ENCODE measurements at regions not wholly inside any gene's neighbourhood (a gene's known extent, or its start where the extent isn't known, plus 50 kb on each side); places are given as distances from the start of the nearest gene placed in this dataset.
A peak's percentile ranks its signal among the peaks of the same experiment; 100 is the strongest.

GRCh38 chr10:10515479-10516204, 502.0 kb upstream of the CELF2 start:
- no peak for DNase-seq (ENCODE audit: low read depth, low spot score)
- H4K20me1 ChIP-seq (ENCODE audit: control insufficient read depth, extremely low read depth, insufficient read depth, low read length): no peaks in the 10 kb centered on the region
- no peaks in the 10 kb centered on the region for H3K9me3 ChIP-seq (ENCODE audit: control insufficient read depth, low read depth, low read length)
- no peaks in the 10 kb centered on the region for H3K9me1 ChIP-seq (ENCODE audit: control insufficient read depth, extremely low read depth, insufficient read depth, low read length)
- TF ChIP-seq EZH2 (IDR thresholded peaks at IDR 0.05; ENCODE audit: low read length): no peak
- TF ChIP-seq, protein P1, sequence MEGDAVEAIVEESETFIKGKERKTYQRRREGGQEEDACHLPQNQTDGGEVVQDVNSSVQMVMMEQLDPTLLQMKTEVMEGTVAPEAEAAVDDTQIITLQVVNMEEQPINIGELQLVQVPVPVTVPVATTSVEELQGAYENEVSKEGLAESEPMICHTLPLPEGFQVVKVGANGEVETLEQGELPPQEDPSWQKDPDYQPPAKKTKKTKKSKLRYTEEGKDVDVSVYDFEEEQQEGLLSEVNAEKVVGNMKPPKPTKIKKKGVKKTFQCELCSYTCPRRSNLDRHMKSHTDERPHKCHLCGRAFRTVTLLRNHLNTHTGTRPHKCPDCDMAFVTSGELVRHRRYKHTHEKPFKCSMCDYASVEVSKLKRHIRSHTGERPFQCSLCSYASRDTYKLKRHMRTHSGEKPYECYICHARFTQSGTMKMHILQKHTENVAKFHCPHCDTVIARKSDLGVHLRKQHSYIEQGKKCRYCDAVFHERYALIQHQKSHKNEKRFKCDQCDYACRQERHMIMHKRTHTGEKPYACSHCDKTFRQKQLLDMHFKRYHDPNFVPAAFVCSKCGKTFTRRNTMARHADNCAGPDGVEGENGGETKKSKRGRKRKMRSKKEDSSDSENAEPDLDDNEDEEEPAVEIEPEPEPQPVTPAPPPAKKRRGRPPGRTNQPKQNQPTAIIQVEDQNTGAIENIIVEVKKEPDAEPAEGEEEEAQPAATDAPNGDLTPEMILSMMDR (optimal IDR thresholded peaks at IDR 0.05 in 1 of 3, IDR thresholded peaks at IDR 0.05 in 1 of 3, conservative IDR thresholded peaks at IDR 0.05 in 1 of 3; ENCODE audit: extremely low read depth in 1 of 3, insufficient read depth in 2 of 3, low read length in 3 of 3): no peak
- FAIRE-seq: no peak
- H2AFZ ChIP-seq (ENCODE audit: control insufficient read depth, low read length): no peak overlapping the region
- no peak overlapping the region for H3K27ac ChIP-seq (ENCODE audit: control insufficient read depth, insufficient read depth, low read length)
- no peak overlapping the region for H3K4me3 ChIP-seq (ENCODE audit: control insufficient read depth in 2 of 3, extremely low read depth in 1 of 3, insufficient read depth in 2 of 3, low read depth in 1 of 3, low read length in 3 of 3)
- no peaks in the 10 kb centered on the region for H3K27me3 ChIP-seq (ENCODE audit: control insufficient read depth, extremely low read depth, insufficient read depth, low read length)
- H3K79me2 ChIP-seq (ENCODE audit: control insufficient read depth, insufficient read depth, low read length): no peaks in the 10 kb centered on the region
- dilution Hi-C loops (cut with MboI; ENCODE audit: extremely low pct_ligation_motif_present, low sequenced_read_pairs): no loop called here
- no peaks in the 10 kb centered on the region for H3K4me1 ChIP-seq (ENCODE audit: control insufficient read depth, extremely low read depth, insufficient read depth, low read length)
- H3K36me3 ChIP-seq (ENCODE audit: control insufficient read depth in 2 of 2, extremely low read depth in 1 of 2, insufficient read depth in 2 of 2, low read length in 2 of 2): no peaks in the 10 kb centered on the region
- H3K9ac ChIP-seq (ENCODE audit: control insufficient read depth, extremely low read depth, insufficient read depth, low read length): no peak overlapping the region
- H3K4me2 ChIP-seq (ENCODE audit: control insufficient read depth, extremely low read depth, insufficient read depth, low read depth, low read length): peak overlapping the region; percentile 30

DNA sequence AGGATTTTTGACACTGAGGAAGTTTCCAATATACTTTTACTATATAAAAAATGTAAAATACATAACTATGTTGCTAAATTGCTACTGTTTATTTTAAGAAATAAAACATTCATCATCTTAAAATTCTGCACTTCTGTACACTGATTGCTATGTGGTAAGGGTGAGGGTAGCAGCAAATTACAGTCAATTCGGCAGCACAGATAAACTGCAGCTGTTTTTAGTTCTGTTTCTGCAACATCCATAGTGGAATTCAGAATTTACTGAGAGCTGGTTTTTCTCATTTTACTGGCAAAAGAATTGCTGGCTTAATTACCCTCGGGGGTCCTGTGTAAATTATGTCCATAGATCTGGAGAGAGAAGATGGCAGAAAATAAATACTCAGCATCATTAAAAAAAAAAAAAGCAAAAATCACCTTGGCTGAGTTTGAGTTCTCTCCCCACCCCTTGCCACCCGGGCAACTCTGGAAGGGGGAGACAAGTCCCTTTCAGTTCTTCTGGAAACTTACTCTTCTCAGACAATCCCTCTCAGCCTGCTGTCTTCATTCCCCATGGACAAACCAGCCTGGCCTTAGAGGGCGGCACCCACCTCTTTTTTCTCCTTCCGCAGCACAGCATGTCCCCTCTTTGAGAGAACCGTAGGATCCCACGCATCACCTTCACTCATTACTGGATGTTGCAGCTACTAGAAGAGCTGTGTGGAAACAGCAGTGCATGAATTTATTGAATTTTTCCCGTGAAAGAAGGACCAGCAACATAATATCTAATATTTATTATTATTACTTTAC, 501.1 kb upstream of the CELF2 start:
- H3K9ac ChIP-seq (ENCODE audit: control insufficient read depth, extremely low read depth, insufficient read depth, low read length): no peak overlapping the region
- no peaks in the 10 kb centered on the region for H3K79me2 ChIP-seq (ENCODE audit: control insufficient read depth, insufficient read depth, low read length)
- no peaks in the 10 kb centered on the region for H3K9me3 ChIP-seq (ENCODE audit: control insufficient read depth, low read depth, low read length)
- no peak for DNase-seq (ENCODE audit: low read depth, low spot score)
- no peak for FAIRE-seq
- dilution Hi-C loops (cut with MboI; ENCODE audit: extremely low pct_ligation_motif_present, low sequenced_read_pairs): no loop called here
- no peaks in the 10 kb centered on the region for H3K27me3 ChIP-seq (ENCODE audit: control insufficient read depth, extremely low read depth, insufficient read depth, low read length)
- no peak overlapping the region for H2AFZ ChIP-seq (ENCODE audit: control insufficient read depth, low read length)
- H3K27ac ChIP-seq (ENCODE audit: control insufficient read depth, insufficient read depth, low read length): no peak overlapping the region
- TF ChIP-seq EZH2 (IDR thresholded peaks at IDR 0.05; ENCODE audit: low read length): no peak
- TF ChIP-seq, protein P1 (optimal IDR thresholded peaks at IDR 0.05 in 1 of 3, IDR thresholded peaks at IDR 0.05 in 1 of 3, conservative IDR thresholded peaks at IDR 0.05 in 1 of 3; ENCODE audit: extremely low read depth in 1 of 3, insufficient read depth in 2 of 3, low read length in 3 of 3): no peak
- H3K4me3 ChIP-seq (ENCODE audit: control insufficient read depth in 2 of 3, extremely low read depth in 1 of 3, insufficient read depth in 2 of 3, low read depth in 1 of 3, low read length in 3 of 3): no peak overlapping the region
- no peaks in the 10 kb centered on the region for H3K36me3 ChIP-seq (ENCODE audit: control insufficient read depth in 2 of 2, extremely low read depth in 1 of 2, insufficient read depth in 2 of 2, low read length in 2 of 2)
- H4K20me1 ChIP-seq (ENCODE audit: control insufficient read depth, extremely low read depth, insufficient read depth, low read length): no peaks in the 10 kb centered on the region
- H3K4me1 ChIP-seq (ENCODE audit: control insufficient read depth, extremely low read depth, insufficient read depth, low read length): no peaks in the 10 kb centered on the region
- no peak overlapping the region for H3K4me2 ChIP-seq (ENCODE audit: control insufficient read depth, extremely low read depth, insufficient read depth, low read depth, low read length)
- H3K9me1 ChIP-seq (ENCODE audit: control insufficient read depth, extremely low read depth, insufficient read depth, low read length): no peaks in the 10 kb centered on the region
